GM21619 (cell line): ENCODE measurements at regions not wholly inside any gene's neighbourhood (a gene's known extent, or its start where the extent isn't known, plus 50 kb on each side); places are given as distances from the start of the nearest gene placed in this dataset.

ENCODE experiments used
- ATAC-seq: cut with Tn5 transposase; IDR thresholded peaks from one replicate; pipeline ENCODE4 v1.9.1; 2021; ENCODE audit not compliant: unreplicated experiment

- ATAC-seq, result no peak
Measured at GRCh38 chr2:16335947-16336346, 329.7 kb downstream of the CYRIA start.

GRCh38 chr2:16335604-16335930 lies 330.1 kb downstream of the CYRIA start:
- no peak for ATAC-seq

- no peak for ATAC-seq
Measured at GRCh38 chr2:16334886-16335603, 330.6 kb downstream of the CYRIA start.

GRCh38 chr2:16334366-16334765 lies 331.3 kb downstream of the CYRIA start:
- no peak for ATAC-seq

- no peak for ATAC-seq
Measured at GRCh38 chr2:16333681-16334080, 332.0 kb downstream of the CYRIA start.

GRCh38 chr2:16332681-16333557 lies 332.7 kb downstream of the CYRIA start:
- no peak for ATAC-seq

GRCh38 chr2:16331772-16332171 lies 333.9 kb downstream of the CYRIA start:
- no peak for ATAC-seq

GRCh38 chr2:16330982-16331381 lies 334.7 kb downstream of the CYRIA start:
- ATAC-seq, result no peak

GRCh38 chr2:16330571-16330970 lies 335.1 kb downstream of the CYRIA start:
- ATAC-seq, result no peak

GRCh38 chr2:16330012-16330411 lies 335.6 kb downstream of the CYRIA start:
- no peak for ATAC-seq

GRCh38 chr2:16329421-16329820 lies 336.2 kb downstream of the CYRIA start:
- no peak for ATAC-seq

GRCh38 chr2:16328521-16329190 lies 337.0 kb downstream of the CYRIA start:
- no peak for ATAC-seq

- no peak for ATAC-seq
Measured at GRCh38 chr2:16327326-16327725, 338.3 kb downstream of the CYRIA start.

- ATAC-seq, result no peak
Measured at GRCh38 chr2:16326711-16327300, 338.8 kb downstream of the CYRIA start.

GRCh38 chr2:16325976-16326510 lies 339.6 kb downstream of the CYRIA start:
- ATAC-seq, result no peak

GRCh38 chr2:16325016-16325975 lies 340.3 kb downstream of the CYRIA start:
- ATAC-seq, result no peak

- ATAC-seq, result no peak
Measured at GRCh38 chr2:16324544-16324937, 341.1 kb downstream of the CYRIA start.

- ATAC-seq, result no peak
Measured at GRCh38 chr2:16323551-16324543, 341.8 kb downstream of the CYRIA start.

- ATAC-seq, result no peak
Measured at GRCh38 chr2:16323126-16323520, 342.5 kb downstream of the CYRIA start.
